ENCODE measurements at regions not wholly inside any gene's neighbourhood (a gene's known extent, or its start where the extent isn't known, plus 50 kb on each side); places are given as distances from the start of the nearest gene placed in this dataset.

DNA sequence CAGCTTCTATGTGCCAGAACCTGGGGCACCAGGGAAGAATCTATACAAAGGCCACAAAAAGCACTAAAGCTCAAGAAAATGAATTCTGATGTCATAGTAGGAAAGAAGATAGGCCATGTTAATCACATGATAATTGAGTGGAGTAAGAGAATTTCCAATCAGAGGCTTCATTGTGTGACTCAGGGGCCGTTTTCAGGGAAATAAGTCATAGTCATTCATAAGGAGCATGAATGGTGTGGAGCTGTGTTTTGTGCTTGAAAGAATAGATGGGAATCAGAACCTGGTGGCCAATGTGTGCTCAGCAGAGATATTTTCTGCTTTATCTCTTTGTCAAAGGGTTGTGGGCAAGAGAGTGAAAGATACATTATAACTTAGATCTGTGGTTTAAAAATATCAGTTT, 102.4 kb upstream of the ZDHHC15 start:
- TF ChIP-seq TAF1 (IDR thresholded peaks at IDR 0.05; ENCODE audit: low read depth, low read length): no peak
- no peak for TF ChIP-seq POLR2AphosphoS5 (IDR thresholded peaks at IDR 0.05; ENCODE audit: low read depth, low read length)
- no peak for TF ChIP-seq POLR2A (IDR thresholded peaks at IDR 0.05; ENCODE audit: low read depth, low read length)

Data from GM12891 (cell line).